ENCODE measurements at regions not wholly inside any gene's neighbourhood (a gene's known extent, or its start where the extent isn't known, plus 50 kb on each side); places are given as distances from the start of the nearest gene placed in this dataset.
"Not testable (repeated sequence)": the region's sequence is repeated elsewhere in the genome, so short reads cannot be mapped to it uniquely, and the experiment has no call there.

DNA sequence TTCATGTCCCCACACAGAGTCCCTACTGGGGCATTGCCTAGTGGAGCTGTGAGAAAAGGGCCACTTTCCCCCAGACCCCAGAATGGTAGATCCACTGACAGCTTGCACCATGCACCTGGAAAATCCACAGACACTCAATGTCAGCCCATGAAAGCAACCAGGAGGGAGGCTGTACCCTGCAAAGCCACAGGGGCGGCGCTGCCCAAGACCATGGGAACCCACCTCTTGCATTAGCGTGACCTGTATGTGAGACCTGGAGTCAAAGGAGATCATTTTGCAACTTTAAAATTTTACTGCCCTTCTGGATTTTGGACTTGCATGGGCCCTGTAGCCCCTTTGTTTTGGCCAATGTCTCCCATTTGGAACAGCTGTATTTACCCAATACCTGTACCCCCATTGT, 236.5 kb upstream of the IRS4 start:
- TF ChIP-seq SUZ12 (IDR thresholded peaks at IDR 0.05); FOXM1 (IDR thresholded peaks at IDR 0.05; ENCODE audit: borderline replicate concordance); HDGF (IDR thresholded peaks at IDR 0.05; ENCODE audit: borderline replicate concordance); FOXA1 (IDR thresholded peaks at IDR 0.05); ZNF384 (IDR thresholded peaks at IDR 0.05); ELF4 (IDR thresholded peaks at IDR 0.05); LEF1 (IDR thresholded peaks at IDR 0.05; ENCODE audit: borderline replicate concordance); SP1 (IDR thresholded peaks at IDR 0.05); L3MBTL2 (conservative IDR thresholded peaks at IDR 0.05); ARNT (IDR thresholded peaks at IDR 0.05); FOXK2 (IDR thresholded peaks at IDR 0.05): not testable (repeated sequence)
